ENCODE measurements at regions not wholly inside any gene's neighbourhood (a gene's known extent, or its start where the extent isn't known, plus 50 kb on each side); places are given as distances from the start of the nearest gene placed in this dataset.
"Not testable (repeated sequence)": the region's sequence is repeated elsewhere in the genome, so short reads cannot be mapped to it uniquely, and the experiment has no call there.

- no peak for DNase-seq (ENCODE audit: low spot score)
These were observed 1131.1 kb downstream of the TMEM121 start for GRCh38 chr14:106657460-106657859.

DNA sequence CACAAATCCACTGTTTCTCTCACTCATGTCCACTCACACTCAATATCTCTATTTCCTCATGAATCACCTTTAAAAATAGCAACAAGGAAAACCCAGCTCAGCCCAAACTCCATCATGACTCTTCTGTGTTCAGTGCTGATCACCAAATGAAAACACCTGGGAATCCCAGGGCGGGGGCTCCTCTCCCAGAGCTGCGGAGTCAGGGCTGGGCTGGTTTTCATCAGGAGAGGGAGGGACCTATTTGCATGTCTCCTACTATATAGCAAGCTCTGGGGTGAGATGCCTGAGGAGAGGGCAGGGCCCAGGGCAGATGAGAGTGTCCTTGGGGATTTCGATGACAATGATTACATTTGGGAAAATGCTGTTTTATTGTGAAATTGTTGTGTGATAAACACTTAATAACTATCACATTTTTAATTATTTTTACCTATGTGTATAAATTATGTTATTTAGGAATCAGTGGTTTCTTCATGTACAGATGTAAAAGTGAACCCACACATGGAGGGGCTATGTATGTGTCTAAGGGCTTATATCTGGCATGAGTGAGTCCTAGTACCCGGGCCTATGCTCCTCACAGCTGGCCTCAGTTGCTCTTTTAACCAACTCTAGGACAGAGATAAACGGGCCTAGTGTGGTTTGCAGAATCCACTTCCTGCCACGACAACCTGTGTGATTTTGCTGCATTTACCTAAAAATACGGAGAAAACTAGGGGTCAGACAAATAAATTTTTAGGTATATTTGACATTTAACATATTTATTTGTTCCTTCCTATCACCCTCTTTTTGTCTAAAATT lies 1131.9 kb downstream of the TMEM121 start:
- DNase-seq (ENCODE audit: low spot score): not testable (repeated sequence)

GRCh38 chr14:106661561-106661960 lies 1135.2 kb downstream of the TMEM121 start:
- peak; percentile 49 for DNase-seq (ENCODE audit: low spot score)

DNA sequence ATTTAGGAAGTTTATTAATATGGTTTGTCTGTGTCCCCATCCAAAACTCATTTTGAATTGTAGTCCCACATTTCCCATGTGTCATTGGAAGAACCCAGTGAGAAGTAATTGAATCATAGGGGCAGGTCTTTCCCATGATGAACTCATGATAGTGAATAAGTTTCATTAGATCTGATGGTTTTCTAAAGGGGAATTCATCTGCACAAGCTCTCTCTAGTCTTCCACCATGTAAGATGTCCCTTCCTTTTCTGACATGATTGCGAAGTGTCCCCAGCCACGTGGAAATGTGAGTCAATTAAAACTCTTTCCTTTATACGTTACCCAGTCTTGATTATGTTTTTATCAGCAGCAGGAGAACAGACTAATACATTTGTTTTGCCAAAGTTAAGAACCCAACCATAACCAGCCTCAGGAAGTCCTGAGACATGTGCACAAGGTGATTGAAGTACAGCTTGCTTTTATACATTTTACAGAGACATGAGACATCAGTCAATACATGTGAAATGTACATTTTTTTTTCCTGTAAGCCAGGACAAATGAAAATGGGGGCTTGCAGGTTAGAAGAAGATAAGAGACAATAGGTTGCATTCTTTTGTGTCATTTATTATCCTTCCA lies 1136.7 kb downstream of the TMEM121 start:
- DNase-seq (ENCODE audit: low spot score): no peak

DNA sequence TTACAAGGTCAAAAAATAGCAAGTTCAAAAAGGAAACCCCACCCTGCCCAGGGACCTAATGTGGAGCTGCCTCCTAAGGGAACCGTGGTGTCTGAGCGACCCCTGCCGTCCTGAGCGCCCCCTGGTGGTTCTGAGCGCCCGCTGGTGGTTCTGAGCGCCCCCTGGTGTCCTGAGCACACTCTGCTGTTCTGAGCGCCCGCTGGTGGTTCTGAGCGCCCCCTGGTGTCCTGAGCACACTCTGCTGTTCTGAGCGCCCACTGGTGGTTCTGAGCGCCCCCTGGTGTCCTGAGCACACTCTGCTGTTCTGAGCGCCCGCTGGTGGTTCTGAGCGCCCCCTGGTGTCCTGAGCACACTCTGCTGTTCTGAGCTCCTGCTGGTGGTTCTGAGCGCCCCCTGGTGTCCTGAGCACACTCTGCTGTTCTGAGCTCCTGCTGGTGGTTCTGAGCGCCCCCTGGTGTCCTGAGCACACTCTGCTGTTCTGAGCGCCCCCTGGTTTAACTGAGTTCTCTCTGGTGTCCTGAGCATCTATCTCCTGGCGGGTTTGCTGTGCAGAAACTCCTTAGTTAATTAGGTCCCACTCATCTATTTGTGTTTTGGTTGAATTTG lies 1137.5 kb downstream of the TMEM121 start:
- DNase-seq (ENCODE audit: low spot score): not testable (repeated sequence)

DNA sequence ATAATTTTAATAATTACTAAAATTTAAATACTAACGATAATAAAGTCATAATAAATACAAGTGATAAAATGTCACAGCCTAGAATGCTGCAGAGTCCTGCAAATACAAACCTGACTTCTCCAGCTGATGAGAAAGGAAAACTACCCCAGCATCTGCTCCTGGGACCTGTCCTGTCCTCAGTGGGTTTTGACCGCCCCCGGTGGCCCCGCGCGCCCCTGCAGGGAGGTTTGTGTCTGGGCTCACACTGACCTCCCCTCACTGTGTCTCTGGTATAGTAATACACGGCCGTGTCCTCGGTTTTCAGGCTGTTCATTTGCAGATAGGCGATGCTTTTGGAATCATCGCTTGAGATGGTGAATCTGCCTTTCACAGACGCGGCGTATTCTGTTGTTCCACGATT lies 1139.4 kb downstream of the TMEM121 start:
- no peak for DNase-seq (ENCODE audit: low spot score)

DNA sequence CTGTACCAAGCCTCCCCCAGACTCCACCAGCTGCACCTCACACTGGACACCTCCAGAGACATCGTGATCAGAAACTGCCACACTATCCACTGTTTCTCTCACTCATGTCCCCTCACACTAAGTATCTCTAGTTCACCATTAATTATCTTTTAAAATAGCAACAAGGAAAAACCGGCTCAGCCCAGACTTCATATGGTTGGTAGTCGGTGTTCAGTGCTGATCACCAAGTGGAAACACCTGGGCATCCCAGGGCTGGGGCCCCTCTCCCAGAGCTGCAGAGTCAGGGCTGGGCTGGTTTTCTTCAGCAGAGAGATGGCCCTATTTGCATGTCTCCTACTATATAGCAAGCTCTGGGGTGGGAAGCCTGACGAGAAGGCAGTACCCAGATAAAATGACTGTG lies 1140.0 kb downstream of the TMEM121 start:
- no peak for DNase-seq (ENCODE audit: low spot score)

GRCh38 chr14:106670011-106670410 lies 1143.6 kb downstream of the TMEM121 start:
- no peak for DNase-seq (ENCODE audit: low spot score)

- not testable (repeated sequence) for DNase-seq (ENCODE audit: low spot score)
These were observed 1147.7 kb downstream of the TMEM121 start for GRCh38 chr14:106674093-106674492.

DNA sequence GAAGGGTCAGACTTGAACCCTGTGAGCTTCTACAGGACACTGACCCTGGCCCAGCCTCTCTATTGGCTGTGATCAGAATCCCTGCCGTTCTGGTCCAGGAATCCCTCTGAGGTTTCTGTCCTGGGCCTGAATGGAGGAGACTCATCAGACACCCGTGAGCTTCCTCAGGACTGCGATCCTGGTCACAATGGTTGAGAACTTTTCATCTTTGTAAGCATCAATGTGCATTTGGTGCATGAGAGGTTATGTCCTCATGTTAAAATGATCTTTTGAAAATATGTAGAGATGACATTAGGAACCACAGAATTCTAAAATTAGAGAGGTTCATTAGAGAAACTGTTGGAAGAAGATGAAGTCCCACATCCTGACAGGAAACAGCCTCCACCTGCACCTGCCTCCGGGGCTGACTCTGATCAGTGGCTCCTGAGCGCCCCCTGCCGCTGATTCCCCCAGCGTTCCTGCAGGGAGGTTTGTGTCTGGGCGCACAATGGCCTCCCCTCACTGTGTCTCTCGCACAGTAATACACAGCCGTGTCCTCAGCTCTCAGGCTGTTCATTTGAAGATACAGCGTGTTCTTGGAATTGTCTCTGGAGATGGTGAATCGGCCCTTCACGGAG lies 1148.2 kb downstream of the TMEM121 start:
- not testable (repeated sequence) for DNase-seq (ENCODE audit: low spot score)

DNA sequence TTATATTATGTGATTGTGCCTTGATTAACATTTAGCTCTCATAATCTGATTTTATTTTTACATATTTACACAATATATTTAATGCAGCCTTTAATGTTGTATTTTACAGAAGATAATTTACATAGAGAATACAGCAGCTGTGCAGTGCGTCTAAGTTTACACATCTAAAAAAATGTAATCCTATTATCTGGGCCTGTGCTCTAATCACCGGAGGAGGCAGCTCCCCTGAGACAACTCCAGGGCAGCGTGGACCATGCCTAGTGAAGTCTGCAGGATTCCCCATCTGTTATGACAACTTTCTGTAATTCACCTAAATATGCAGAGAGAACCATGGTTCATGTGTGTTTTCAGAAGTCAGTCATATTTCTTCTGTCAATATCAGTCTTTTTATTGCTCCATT lies 1149.3 kb downstream of the TMEM121 start:
- DNase-seq (ENCODE audit: low spot score): not testable (repeated sequence)

DNA sequence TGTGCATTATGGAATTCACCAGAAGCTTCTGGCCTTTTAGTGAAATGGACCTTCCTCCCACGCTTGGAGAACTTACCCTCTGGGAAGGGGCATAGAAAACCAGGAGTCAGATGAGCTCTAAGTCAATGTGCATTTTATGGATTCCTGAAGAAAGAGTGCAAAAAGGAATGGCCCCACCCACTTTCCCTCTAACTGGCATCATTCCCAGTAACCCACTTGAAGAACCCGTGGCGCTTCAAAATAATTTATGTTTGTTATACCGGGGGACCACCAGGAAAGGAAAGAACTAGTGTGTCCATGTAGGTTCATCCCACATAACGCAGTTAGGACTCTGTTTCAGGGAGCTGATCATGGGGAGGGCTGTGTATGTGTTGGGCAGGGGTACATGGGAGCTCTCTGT lies 1153.4 kb downstream of the TMEM121 start:
- no peak for DNase-seq (ENCODE audit: low spot score)

DNA sequence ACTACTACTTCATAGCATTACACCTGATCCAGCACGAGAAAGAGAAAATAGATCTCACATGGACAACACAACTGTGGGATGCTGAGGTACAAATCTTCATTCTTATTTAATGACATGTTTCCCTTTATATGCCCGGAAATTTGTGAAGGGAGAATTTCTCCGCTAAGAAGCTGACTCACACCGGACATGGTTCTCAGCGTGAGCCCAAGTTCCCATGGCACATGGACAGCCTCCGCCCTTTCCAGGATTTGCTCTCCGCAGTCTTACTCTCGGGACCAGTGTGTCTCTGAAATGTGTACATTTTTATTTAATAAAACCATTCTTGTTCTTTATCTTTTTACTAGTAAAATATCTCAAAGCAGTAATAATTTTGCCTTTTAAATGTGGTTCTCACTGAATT lies 1154.8 kb downstream of the TMEM121 start:
- no peak for DNase-seq (ENCODE audit: low spot score)

DNA sequence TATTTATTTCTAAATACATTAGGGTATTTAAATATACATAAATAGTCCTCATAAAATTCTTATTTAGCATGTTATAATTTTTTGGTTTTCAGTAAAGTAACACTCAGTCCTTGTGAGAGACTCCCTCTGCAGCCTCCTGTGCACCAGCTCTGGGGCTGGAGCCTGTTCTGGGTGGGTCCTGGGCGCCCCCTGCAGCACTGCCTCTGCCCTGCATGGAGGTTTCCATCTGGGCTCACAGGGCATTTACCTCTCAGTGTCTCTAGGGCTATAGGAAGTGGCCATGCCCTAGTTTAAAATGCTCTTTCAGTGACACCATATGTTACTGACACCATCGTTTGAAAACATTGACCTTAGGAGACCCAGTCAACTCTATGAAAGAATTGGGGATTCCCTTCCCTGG lies 1155.2 kb downstream of the TMEM121 start:
- DNase-seq (ENCODE audit: low spot score): no peak

DNA sequence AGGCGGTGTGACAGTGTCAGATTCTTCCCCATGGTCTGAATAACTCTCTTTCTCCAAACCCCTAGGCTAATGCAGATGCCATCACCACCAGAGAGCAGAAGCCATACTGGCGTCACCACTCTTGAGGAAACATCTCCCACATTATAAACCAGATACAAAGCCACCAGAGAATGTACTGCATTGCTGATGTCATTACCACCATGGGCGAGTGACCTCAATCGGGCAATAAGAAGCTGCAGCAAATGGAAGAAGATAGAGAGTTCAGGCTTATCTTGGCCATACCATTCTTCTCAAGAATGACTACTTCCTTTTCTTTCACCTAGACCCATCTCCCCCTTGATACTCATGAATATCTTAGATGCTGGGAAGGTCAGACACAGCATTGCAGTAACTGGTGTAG lies 1157.2 kb downstream of the TMEM121 start:
- DNase-seq (ENCODE audit: low spot score): no peak

DNA sequence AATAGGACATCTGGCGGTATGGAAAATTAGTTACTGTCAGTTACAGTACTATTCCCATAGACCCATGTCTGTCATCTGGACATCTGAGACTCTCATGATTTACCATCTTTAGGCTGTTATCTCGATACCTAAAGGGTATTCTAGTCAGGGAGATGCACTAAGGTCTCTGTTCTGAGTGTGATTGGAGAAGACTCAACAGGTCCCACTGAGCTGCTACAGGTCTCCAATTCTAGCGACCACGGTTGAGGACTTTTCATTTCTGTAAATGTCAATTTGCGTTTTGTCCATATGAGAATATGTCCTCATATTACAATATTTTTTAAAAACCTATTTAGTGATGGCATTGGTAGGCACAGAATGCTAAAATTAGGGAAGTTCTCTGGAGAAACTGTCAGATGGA lies 1160.2 kb downstream of the TMEM121 start:
- no peak for DNase-seq (ENCODE audit: low spot score)

DNA sequence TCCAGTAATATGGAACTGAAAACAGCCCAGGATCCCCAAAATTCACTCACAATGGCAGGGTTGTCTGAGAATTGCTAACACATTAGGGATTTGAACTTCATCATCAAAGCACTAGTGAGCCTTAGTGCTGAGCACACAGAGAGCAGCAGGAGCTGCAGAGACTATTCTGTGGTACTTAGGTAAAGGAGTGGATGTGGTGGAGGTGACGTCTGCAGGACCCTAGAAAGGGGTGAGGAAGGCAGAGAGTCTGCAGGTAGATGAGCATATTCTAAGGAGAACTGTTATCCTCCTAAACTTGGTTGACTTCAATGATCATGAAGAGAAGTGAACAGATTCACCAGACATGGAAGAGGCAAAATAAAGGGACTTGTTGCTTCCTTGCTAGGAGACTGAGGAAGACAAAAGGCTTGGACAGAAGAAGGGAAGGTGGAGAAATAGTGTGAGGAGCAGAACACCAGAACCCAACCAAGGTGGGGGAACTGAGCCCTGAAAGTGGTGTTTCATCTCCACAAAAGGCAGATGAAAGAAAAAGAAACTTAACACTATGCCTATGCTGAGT lies 1164.0 kb downstream of the TMEM121 start:
- DNase-seq (ENCODE audit: low spot score): no peak

- DNase-seq (ENCODE audit: low spot score): no peak
These were observed 1165.4 kb downstream of the TMEM121 start for GRCh38 chr14:106691601-106692291.

GRCh38 chr14:106694638-106695393 lies 1168.4 kb downstream of the TMEM121 start:
- DNase-seq (ENCODE audit: low spot score): no peak

GRCh38 chr14:106698620-106699267 lies 1172.4 kb downstream of the TMEM121 start:
- not testable (repeated sequence) for DNase-seq (ENCODE audit: low spot score)
